Testis (tissue), 2 donors: ENCODE measurements at regions not wholly inside any gene's neighbourhood (a gene's known extent, or its start where the extent isn't known, plus 50 kb on each side); places are given as distances from the start of the nearest gene placed in this dataset.

Experiments used
- POLR2A ChIP-seq: fragments of 450-650 bp; IDR thresholded peaks from one replicate; pipeline ENCODE4 v1.6.1; 2017; ENCODE audit warnings: antibody characterized with exemption, mild to moderate bottlenecking, moderate library complexity
- TF ChIP-seq, protein P1 (sequence below), 3 experiments: fragments of 450-650 bp in 2 of 3; fragments of 200-600 bp in 1 of 3; sonication (generic) in 1 of 3; IDR thresholded peaks; one replicate each; pipeline ENCODE4 v1.5.1; 2016 to 2019; ENCODE audit warnings: antibody characterized with exemption in 3 of 3, mild to moderate bottlenecking in 2 of 3, moderate library complexity in 1 of 3

DNA sequence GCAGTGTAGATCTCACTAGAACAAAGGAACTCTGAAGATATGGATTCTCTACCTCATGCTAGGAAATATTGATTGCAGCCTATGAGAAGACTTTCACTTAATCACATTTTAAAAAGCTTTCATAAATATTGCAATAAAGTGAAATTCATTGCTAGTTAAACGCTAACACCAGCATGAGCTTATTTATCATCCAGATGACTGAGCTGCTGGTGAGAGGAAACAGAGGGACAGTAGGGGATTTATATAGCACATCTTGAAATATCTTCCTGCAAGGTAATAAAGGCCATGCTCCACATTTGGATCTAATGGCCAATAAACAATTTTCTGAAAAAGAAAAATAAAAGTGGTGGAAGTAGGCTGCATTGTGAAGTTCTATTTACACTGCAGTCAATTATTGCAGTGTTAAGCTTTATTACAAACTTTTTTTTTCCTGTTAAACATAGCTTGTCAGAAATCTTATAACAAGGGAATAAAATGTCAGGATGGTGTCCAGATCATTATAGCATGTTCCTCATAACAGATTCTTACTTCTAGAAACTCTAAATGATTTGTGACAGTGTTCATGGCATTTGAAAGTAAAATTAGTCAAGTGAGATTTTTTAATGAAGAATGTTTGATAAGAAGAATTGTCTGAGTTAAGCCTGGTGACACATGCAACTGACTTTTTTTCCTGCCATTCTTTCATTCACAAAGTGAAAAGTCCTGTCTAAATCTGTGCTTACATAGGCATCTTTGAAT lies 342.6 kb downstream of the DMAC1 start:
- TF ChIP-seq, protein P1, sequence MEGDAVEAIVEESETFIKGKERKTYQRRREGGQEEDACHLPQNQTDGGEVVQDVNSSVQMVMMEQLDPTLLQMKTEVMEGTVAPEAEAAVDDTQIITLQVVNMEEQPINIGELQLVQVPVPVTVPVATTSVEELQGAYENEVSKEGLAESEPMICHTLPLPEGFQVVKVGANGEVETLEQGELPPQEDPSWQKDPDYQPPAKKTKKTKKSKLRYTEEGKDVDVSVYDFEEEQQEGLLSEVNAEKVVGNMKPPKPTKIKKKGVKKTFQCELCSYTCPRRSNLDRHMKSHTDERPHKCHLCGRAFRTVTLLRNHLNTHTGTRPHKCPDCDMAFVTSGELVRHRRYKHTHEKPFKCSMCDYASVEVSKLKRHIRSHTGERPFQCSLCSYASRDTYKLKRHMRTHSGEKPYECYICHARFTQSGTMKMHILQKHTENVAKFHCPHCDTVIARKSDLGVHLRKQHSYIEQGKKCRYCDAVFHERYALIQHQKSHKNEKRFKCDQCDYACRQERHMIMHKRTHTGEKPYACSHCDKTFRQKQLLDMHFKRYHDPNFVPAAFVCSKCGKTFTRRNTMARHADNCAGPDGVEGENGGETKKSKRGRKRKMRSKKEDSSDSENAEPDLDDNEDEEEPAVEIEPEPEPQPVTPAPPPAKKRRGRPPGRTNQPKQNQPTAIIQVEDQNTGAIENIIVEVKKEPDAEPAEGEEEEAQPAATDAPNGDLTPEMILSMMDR (IDR thresholded peaks at IDR 0.05) = no peak
- no peak for TF ChIP-seq POLR2A
